H9 (cell line): ENCODE measurements at regions not wholly inside any gene's neighbourhood (a gene's known extent, or its start where the extent isn't known, plus 50 kb on each side); places are given as distances from the start of the nearest gene placed in this dataset.

Experiments
- DNase-seq: peaks from one replicate; pipeline ENCODE4 v3.0.0-alpha.2; 2017
- H2AFZ ChIP-seq: one replicate; pipeline ENCODE4 v1.6.1; 2013; ENCODE audit warnings: mild to moderate bottlenecking, low read length, control low read depth, moderate library complexity
- H2AK5ac ChIP-seq: 2 replicates; pipeline ENCODE4 v1.6.1; 2013; ENCODE audit warnings: low read length, control low read depth, mixed read lengths; ENCODE audit not compliant: insufficient read length
- H2BK120ac ChIP-seq: one replicate; pipeline ENCODE4 v1.6.1; 2013; ENCODE audit warnings: low read depth, mild to moderate bottlenecking, low read length, control low read depth, inconsistent platforms; ENCODE audit not compliant: poor library complexity, severe bottlenecking
- H2BK12ac ChIP-seq: 2 replicates; pipeline ENCODE4 v1.6.1; 2013; ENCODE audit warnings: low read length, control low read depth, mixed read lengths, low read depth; ENCODE audit not compliant: insufficient read length
- H2BK15ac ChIP-seq: 2 replicates; pipeline ENCODE4 v1.6.1; 2013; ENCODE audit warnings: low read depth, low read length, control low read depth
- H2BK20ac ChIP-seq: one replicate; pipeline ENCODE4 v1.6.1; 2013; ENCODE audit warnings: low read depth, mild to moderate bottlenecking, low read length, control low read depth, inconsistent platforms; ENCODE audit not compliant: poor library complexity, severe bottlenecking
- H2BK5ac ChIP-seq: 2 replicates; pipeline ENCODE4 v1.6.1; 2013; ENCODE audit warnings: low read length, control low read depth, mixed read lengths; ENCODE audit not compliant: insufficient read length
- H3K14ac ChIP-seq: 2 replicates; pipeline ENCODE4 v1.6.1; 2013; ENCODE audit warnings: low read length, control low read depth; ENCODE audit not compliant: insufficient read depth
- H3K18ac ChIP-seq: 2 replicates; pipeline ENCODE4 v1.6.1; 2013; ENCODE audit warnings: low read depth, mild to moderate bottlenecking, mixed read lengths, low read length, control low read depth; ENCODE audit not compliant: insufficient read length
- H3K23ac ChIP-seq: 2 replicates; pipeline ENCODE4 v1.6.1; 2013; ENCODE audit warnings: low read length, control low read depth, mixed read lengths, low read depth; ENCODE audit not compliant: insufficient read length
- H3K23me2 ChIP-seq: 2 replicates; pipeline ENCODE4 v1.6.1; 2013; ENCODE audit warnings: low read depth, mild to moderate bottlenecking, mixed read lengths, low read length, control low read depth; ENCODE audit not compliant: insufficient read length, poor library complexity, severe bottlenecking
- H3K27ac ChIP-seq: 2 replicates; pipeline ENCODE4 v1.5.1; 2013; ENCODE audit warnings: low read length, control low read depth, mixed read lengths, low read depth; ENCODE audit not compliant: insufficient read length
- H3K27me3 ChIP-seq: 2 replicates; pipeline ENCODE4 v1.6.1; 2013; ENCODE audit warnings: low read length, control low read depth, inconsistent platforms; ENCODE audit not compliant: insufficient read depth
- H3K4ac ChIP-seq: 2 replicates; pipeline ENCODE4 v1.6.1; 2013; ENCODE audit warnings: low read depth, mild to moderate bottlenecking, control low read depth, inconsistent platforms, low read length, moderate library complexity
- H3K4me1 ChIP-seq: 2 replicates; pipeline ENCODE4 v1.6.1; 2013; ENCODE audit warnings: low read length, control low read depth, inconsistent platforms; ENCODE audit not compliant: insufficient read depth
- H3K4me2 ChIP-seq: 2 replicates; pipeline ENCODE4 v1.6.1; 2013; ENCODE audit warnings: low read length, control low read depth, mixed read lengths; ENCODE audit not compliant: insufficient read length, insufficient read depth
- H3K56ac ChIP-seq: 2 replicates; pipeline ENCODE4 v1.6.1; 2013; ENCODE audit warnings: low read depth, mild to moderate bottlenecking, mixed read lengths, low read length, control low read depth; ENCODE audit not compliant: insufficient read length
- H3K79me1 ChIP-seq: 2 replicates; pipeline ENCODE4 v1.6.1; 2013; ENCODE audit warnings: low read depth, mild to moderate bottlenecking, moderate library complexity, low read length, control low read depth, inconsistent platforms; ENCODE audit not compliant: insufficient read depth, poor library complexity, severe bottlenecking
- H3K79me2 ChIP-seq: 2 replicates; pipeline ENCODE4 v1.6.1; 2013; ENCODE audit warnings: low read length, control low read depth, inconsistent platforms; ENCODE audit not compliant: insufficient read depth
- H3K9ac ChIP-seq: 2 replicates; pipeline ENCODE4 v1.6.1; 2013; ENCODE audit warnings: low read length, control low read depth, mixed read lengths; ENCODE audit not compliant: insufficient read length; ENCODE audit errors: extremely low read depth
- H3K9me3 ChIP-seq: one replicate; pipeline ENCODE4 v1.6.1; 2013; ENCODE audit warnings: low read depth, low read length, inconsistent platforms; ENCODE audit not compliant: control insufficient read depth
- H3T11ph ChIP-seq: one replicate; pipeline ENCODE4 v1.6.1; 2013; ENCODE audit warnings: mild to moderate bottlenecking, low read length, control low read depth, inconsistent platforms
- H4K20me1 ChIP-seq: one replicate; pipeline ENCODE4 v1.6.1; 2013; ENCODE audit not compliant: control insufficient read depth, insufficient read length, insufficient read depth
- H4K5ac ChIP-seq: 2 replicates; pipeline ENCODE4 v1.6.1; 2013; ENCODE audit warnings: low read depth, mild to moderate bottlenecking, mixed read lengths, low read length, control low read depth; ENCODE audit not compliant: insufficient read length
- H4K8ac ChIP-seq: replicated peaks from 2 replicates; pipeline ENCODE4 v1.6.1; 2013; ENCODE audit warnings: low read length, control low read depth, mixed read lengths, low read depth; ENCODE audit not compliant: insufficient read length
- H4K91ac ChIP-seq: 2 replicates; pipeline ENCODE4 v1.6.1; 2013; ENCODE audit warnings: low read depth, mild to moderate bottlenecking, moderate library complexity, mixed read lengths, low read length, control low read depth; ENCODE audit not compliant: insufficient read length
- H3K27ac Mint-ChIP-seq, 3 experiments: 2 replicates in 2 of 3; 3 replicates in 1 of 3; pipeline ENCODE4 v1.8.0; 2020 to 2021; ENCODE audit warnings: mixed read lengths in 3 of 3, mild to moderate bottlenecking in 1 of 3, moderate library complexity in 1 of 3
- H3K27me3 Mint-ChIP-seq: 2 replicates; pipeline ENCODE4 v1.8.0; 2021; ENCODE audit warnings: low read depth, mild to moderate bottlenecking, moderate library complexity, mixed read lengths
- H3K36me3 Mint-ChIP-seq, 3 experiments: 2 replicates in 2 of 3; 3 replicates in 1 of 3; pipeline ENCODE4 v1.8.0; 2020 to 2021; ENCODE audit warnings: low read depth in 3 of 3, mixed read lengths in 3 of 3; ENCODE audit not compliant: insufficient read depth in 1 of 3
- H3K4me1 Mint-ChIP-seq, 2 experiments: 2 replicates each; pipeline ENCODE4 v1.8.0; 2020; ENCODE audit warnings: mixed read lengths in 2 of 2
- H3K4me3 Mint-ChIP-seq, 2 experiments: 2 replicates in 1 of 2; 3 replicates in 1 of 2; pipeline ENCODE4 v1.8.0; 2020 to 2021; ENCODE audit warnings: mild to moderate bottlenecking in 2 of 2, mixed read lengths in 2 of 2, moderate library complexity in 1 of 2
- H3K9me3 Mint-ChIP-seq, 2 experiments: 2 replicates in 1 of 2; 3 replicates in 1 of 2; pipeline ENCODE4 v1.8.0; 2020; ENCODE audit warnings: mild to moderate bottlenecking in 2 of 2, mixed read lengths in 2 of 2, moderate library complexity in 1 of 2
- WGBS: extraction: QIAGEN DNeasy Blood & Tissue Kit; methylation state at CpG from one replicate; pipeline ENCODE4 v1.1.7; 2013; ENCODE audit warnings: missing lambda C conversion rate, low lambda C conversion rate, mixed read lengths; ENCODE audit not compliant: insufficient read length; ENCODE audit errors: extremely low coverage; 5-methylcytosine and 5-hydroxymethylcytosine counted together
- TF ChIP-seq, protein P1 (sequence below): fragments of 200-600 bp; sonication (generic); conservative IDR thresholded peaks from 3 replicates; pipeline ENCODE4 v1.8.0; 2021; ENCODE audit warnings: antibody characterized with exemption, mild to moderate bottlenecking

DNA sequence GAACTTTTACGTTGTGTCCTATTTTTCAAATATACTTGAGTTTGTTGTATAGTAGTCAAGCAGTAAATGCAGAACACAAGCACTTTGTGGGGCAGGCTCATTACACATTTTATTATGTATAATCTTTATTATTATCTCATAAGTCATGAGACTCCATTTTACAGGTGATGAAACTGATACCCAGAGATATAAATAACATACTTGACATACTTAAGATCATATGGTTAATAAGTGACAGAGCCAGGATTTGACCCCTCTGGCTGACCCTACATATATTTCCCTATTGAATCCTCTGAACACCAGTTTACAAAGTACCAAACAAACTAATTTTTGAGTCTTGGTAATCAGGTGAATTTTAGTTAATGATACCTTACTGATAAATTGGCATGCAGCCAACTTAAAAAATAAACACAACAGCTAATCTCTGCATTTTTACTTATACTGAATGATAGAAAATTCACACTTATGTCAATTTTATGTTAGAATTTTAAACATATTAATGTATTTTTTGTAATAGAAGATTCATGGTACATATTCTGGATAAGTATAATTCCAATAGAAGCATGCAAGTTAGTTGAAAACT is 305.0 kb upstream of the MEF2C start:
- WGBS, result no CpG with 5 or more reads among the region's 1 CpG
- Histone ChIP-seq H3K4me2 (no peak overlapping the region), H3K9ac (no peak overlapping the region), H4K8ac (no peak overlapping the region), H4K20me1 (no peaks in the 10 kb centered on the region), H3K79me2 (no peaks in the 10 kb centered on the region), H3K14ac (no peak overlapping the region), H4K5ac (no peak overlapping the region), H2BK12ac (no peak overlapping the region), H3K4me1 (no peaks in the 10 kb centered on the region), H3K18ac (no peak overlapping the region), H2BK120ac (no peak overlapping the region), H3K79me1 (no peaks in the 10 kb centered on the region), H3K27ac (no peak overlapping the region), H2BK5ac (no peak overlapping the region), H3K23ac (no peak overlapping the region), H3K27me3 (no peaks in the 10 kb centered on the region), H3K23me2 (no peaks in the 10 kb centered on the region), H2AK5ac (no peak overlapping the region), H4K91ac (no peak overlapping the region), H2BK15ac (no peak overlapping the region), H3K9me3 (no peaks in the 10 kb centered on the region), H3K4ac (no peak overlapping the region), H2BK20ac (no peak overlapping the region), H3K56ac (no peak overlapping the region), H2AFZ (no peak overlapping the region), H3T11ph (no peak overlapping the region)
- Mint-ChIP-seq H3K27ac (no peak overlapping the region), H3K9me3 (peaks cover 0 to under 1% of the 10 kb centered on the region in 2 experiments; a peak in 2 of 5 replicates), H3K4me1 (peaks cover 3 to 4% of the 10 kb centered on the region in 2 experiments; a peak in 2 of 4 replicates), H3K4me3 (no peak overlapping the region), H3K27me3 (no peaks in the 10 kb centered on the region), H3K36me3 (no peaks in the 10 kb centered on the region)
- DNase-seq, result no peak
- TF ChIP-seq, protein P1, sequence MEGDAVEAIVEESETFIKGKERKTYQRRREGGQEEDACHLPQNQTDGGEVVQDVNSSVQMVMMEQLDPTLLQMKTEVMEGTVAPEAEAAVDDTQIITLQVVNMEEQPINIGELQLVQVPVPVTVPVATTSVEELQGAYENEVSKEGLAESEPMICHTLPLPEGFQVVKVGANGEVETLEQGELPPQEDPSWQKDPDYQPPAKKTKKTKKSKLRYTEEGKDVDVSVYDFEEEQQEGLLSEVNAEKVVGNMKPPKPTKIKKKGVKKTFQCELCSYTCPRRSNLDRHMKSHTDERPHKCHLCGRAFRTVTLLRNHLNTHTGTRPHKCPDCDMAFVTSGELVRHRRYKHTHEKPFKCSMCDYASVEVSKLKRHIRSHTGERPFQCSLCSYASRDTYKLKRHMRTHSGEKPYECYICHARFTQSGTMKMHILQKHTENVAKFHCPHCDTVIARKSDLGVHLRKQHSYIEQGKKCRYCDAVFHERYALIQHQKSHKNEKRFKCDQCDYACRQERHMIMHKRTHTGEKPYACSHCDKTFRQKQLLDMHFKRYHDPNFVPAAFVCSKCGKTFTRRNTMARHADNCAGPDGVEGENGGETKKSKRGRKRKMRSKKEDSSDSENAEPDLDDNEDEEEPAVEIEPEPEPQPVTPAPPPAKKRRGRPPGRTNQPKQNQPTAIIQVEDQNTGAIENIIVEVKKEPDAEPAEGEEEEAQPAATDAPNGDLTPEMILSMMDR, result no peak
